LNCaP clone FGC (cell line): ENCODE measurements at regions not wholly inside any gene's neighbourhood (a gene's known extent, or its start where the extent isn't known, plus 50 kb on each side); places are given as distances from the start of the nearest gene placed in this dataset.

ENCODE experiments used
- DNase-seq: peaks from one replicate; pipeline ENCODE4 v3.0.0-alpha.2; 2011; ENCODE audit warnings: low read depth
- H3K4me3 ChIP-seq: 2 replicates; pipeline ENCODE4 v1.5.1; 2011; ENCODE audit warnings: mild to moderate bottlenecking, low read depth, low read length, control low read depth
- CTCF ChIP-seq: IDR thresholded peaks from 2 replicates; pipeline ENCODE4 v1.5.1; 2012; ENCODE audit warnings: mild to moderate bottlenecking; ENCODE audit not compliant: control insufficient read depth, insufficient read depth; ENCODE audit errors: extremely low read depth

- no peak for DNase-seq
- no peak overlapping the region for H3K4me3 ChIP-seq
- no peak for TF ChIP-seq CTCF
Observed at GRCh38 chr2:39523308-39524044, 86.4 kb upstream of the MAP4K3 start.

GRCh38 chr2:39524061-39524460 lies 87.0 kb upstream of the MAP4K3 start:
- DNase-seq = no peak
- no peak for TF ChIP-seq CTCF
- no peak overlapping the region for H3K4me3 ChIP-seq

GRCh38 chr2:39524756-39525635 lies 87.9 kb upstream of the MAP4K3 start:
- no peak for DNase-seq
- H3K4me3 ChIP-seq = no peak overlapping the region
- TF ChIP-seq CTCF = no peak

- no peak for TF ChIP-seq CTCF
- no peak for DNase-seq
- H3K4me3 ChIP-seq = no peak overlapping the region
Observed at GRCh38 chr2:39525636-39526412, 88.7 kb upstream of the MAP4K3 start.

GRCh38 chr2:39528701-39529100 lies 91.6 kb upstream of the MAP4K3 start:
- H3K4me3 ChIP-seq = no peak overlapping the region
- no peak for TF ChIP-seq CTCF
- DNase-seq = no peak

- TF ChIP-seq CTCF = no peak
- no peak overlapping the region for H3K4me3 ChIP-seq
- no peak for DNase-seq
Observed at GRCh38 chr2:39529836-39530235, 92.8 kb upstream of the MAP4K3 start.
